ENCODE measurements at regions not wholly inside any gene's neighbourhood (a gene's known extent, or its start where the extent isn't known, plus 50 kb on each side); places are given as distances from the start of the nearest gene placed in this dataset.

GRCh38 chr6:82571455-82571854 lies 207.8 kb downstream of the TPBG start:
- 63 to 66% methylated on average over 2 of the region's 2 CpGs for WGBS, 2 experiments (ENCODE audit: low coverage in 1 of 2, low lambda C conversion rate in 2 of 2, missing lambda C conversion rate in 2 of 2)
- Histone ChIP-seq H4K20me1 (ENCODE audit: insufficient read depth) (no peaks in the 10 kb centered on the region), H2AFZ (no peak overlapping the region), H3K27ac (no peak overlapping the region), H3K9ac (no peak overlapping the region), H3K4me1 (ENCODE audit: insufficient read depth) (no peaks in the 10 kb centered on the region), H3K9me2 (ENCODE audit: insufficient read depth) (no peaks in the 10 kb centered on the region), H3K4me2 (ENCODE audit: unreplicated experiment) (no peak overlapping the region), H3K9me3 (ENCODE audit: low read depth) (no peaks in the 10 kb centered on the region), H3F3A (ENCODE audit: insufficient read depth) (no peaks in the 10 kb centered on the region), H3K4me3 (no peak overlapping the region), H3K27me3 (replicated peaks; ENCODE audit: insufficient read depth) (0 out of 2 replicates have a peak, but pooled peaks cover 7% of the 10 kb centered on the region), H3K79me2 (ENCODE audit: insufficient read depth) (no peaks in the 10 kb centered on the region), H3K36me3 (ENCODE audit: low read depth) (no peaks in the 10 kb centered on the region)
- DNase-seq, result no peak
- TF ChIP-seq EZH2 (IDR thresholded peaks at IDR 0.05; ENCODE audit: insufficient read depth, poor library complexity, severe bottlenecking) (no peak), EZH2phosphoT487 (IDR thresholded peaks at IDR 0.05; ENCODE audit: insufficient read depth, low read depth) (no peak)
- in situ Hi-C loops (cut with MboI), result no loop called here

DNA sequence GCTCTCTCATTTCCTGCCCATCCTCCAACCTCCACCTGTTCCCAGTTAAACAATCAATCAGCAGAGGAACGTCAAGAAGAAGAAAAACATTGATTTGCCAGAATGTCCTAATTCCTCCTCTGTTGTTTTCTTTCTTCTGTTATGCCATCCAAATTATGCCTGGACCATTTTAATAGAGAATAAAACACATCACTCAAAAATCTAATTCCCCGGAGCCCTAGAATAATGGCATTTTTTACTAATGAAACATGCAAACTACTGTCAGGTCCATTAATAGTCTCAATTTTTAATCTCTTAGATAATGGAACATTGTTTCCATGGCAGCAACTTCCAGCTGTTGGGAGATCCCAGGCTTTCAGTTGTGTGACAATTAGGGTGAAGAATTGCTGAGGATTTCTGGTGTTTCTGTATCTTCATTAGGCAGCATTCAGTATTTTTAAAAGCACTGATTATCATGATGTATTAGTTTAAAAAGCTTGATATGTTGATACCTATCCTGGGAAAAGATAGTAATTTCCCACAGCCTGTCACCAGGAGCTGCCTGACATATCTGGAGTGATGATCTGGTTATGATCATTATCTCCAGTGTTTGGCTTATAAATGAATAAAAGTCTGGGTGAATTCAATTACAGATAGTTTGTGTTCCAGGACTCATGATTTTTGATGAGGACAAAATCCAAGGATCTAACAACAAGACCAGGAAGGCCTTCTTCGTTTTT lies 209.8 kb downstream of the TPBG start:
- Histone ChIP-seq H3K9me3 (ENCODE audit: low read depth) (no peaks in the 10 kb centered on the region), H4K20me1 (ENCODE audit: insufficient read depth) (no peaks in the 10 kb centered on the region), H3K4me1 (ENCODE audit: insufficient read depth) (no peaks in the 10 kb centered on the region), H3K79me2 (ENCODE audit: insufficient read depth) (no peaks in the 10 kb centered on the region), H3K27me3 (replicated peaks; ENCODE audit: insufficient read depth) (no peaks in the 10 kb centered on the region), H3K9ac (no peak overlapping the region), H3F3A (ENCODE audit: insufficient read depth) (no peaks in the 10 kb centered on the region), H3K36me3 (ENCODE audit: low read depth) (no peaks in the 10 kb centered on the region), H2AFZ (no peak overlapping the region), H3K27ac (no peak overlapping the region), H3K4me2 (ENCODE audit: unreplicated experiment) (no peak overlapping the region), H3K4me3 (no peak overlapping the region), H3K9me2 (ENCODE audit: insufficient read depth) (no peaks in the 10 kb centered on the region)
- 20 to 27% methylated on average over 3 of the region's 3 CpGs for WGBS, 2 experiments (ENCODE audit: low coverage in 1 of 2, low lambda C conversion rate in 2 of 2, missing lambda C conversion rate in 2 of 2)
- in situ Hi-C loops (cut with MboI), result no loop called here
- TF ChIP-seq EZH2phosphoT487 (IDR thresholded peaks at IDR 0.05; ENCODE audit: insufficient read depth, low read depth) (no peak), EZH2 (IDR thresholded peaks at IDR 0.05; ENCODE audit: insufficient read depth, poor library complexity, severe bottlenecking) (no peak)
- no peak for DNase-seq

DNA sequence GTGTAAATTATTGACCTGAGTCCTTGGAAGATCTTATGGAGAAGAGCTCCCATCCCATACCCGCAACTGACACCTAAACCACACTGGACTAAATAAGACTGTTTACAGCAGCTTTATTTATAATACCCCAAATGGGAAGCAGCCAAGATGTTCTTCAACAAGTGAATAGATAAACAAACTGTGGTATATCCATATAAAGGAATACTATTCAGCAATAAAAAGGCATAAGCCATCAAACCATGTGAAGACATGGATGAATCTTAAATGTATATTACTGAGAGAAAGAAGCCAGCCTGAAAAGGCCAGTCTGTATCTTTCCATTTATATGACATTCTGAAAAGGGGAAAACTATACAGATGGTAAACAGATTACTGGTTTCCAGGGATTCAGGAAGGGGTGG lies 212.7 kb downstream of the TPBG start:
- Histone ChIP-seq H3K4me2 (ENCODE audit: unreplicated experiment) (no peak overlapping the region), H3K27ac (no peak overlapping the region), H3F3A (ENCODE audit: insufficient read depth) (no peaks in the 10 kb centered on the region), H3K9me2 (ENCODE audit: insufficient read depth) (no peaks in the 10 kb centered on the region), H3K27me3 (replicated peaks; ENCODE audit: insufficient read depth) (no peaks in the 10 kb centered on the region), H3K36me3 (ENCODE audit: low read depth) (no peaks in the 10 kb centered on the region), H3K4me1 (ENCODE audit: insufficient read depth) (no peaks in the 10 kb centered on the region), H4K20me1 (ENCODE audit: insufficient read depth) (no peaks in the 10 kb centered on the region), H3K4me3 (no peak overlapping the region), H3K9ac (no peak overlapping the region), H2AFZ (no peak overlapping the region), H3K79me2 (ENCODE audit: insufficient read depth) (no peaks in the 10 kb centered on the region), H3K9me3 (ENCODE audit: low read depth) (no peaks in the 10 kb centered on the region)
- DNase-seq, result no peak
- TF ChIP-seq EZH2 (IDR thresholded peaks at IDR 0.05; ENCODE audit: insufficient read depth, poor library complexity, severe bottlenecking) (no peak), EZH2phosphoT487 (IDR thresholded peaks at IDR 0.05; ENCODE audit: insufficient read depth, low read depth) (no peak)
- in situ Hi-C loops (cut with MboI), result no loop called here
- WGBS, 2 experiments (ENCODE audit: low coverage in 1 of 2, low lambda C conversion rate in 2 of 2, missing lambda C conversion rate in 2 of 2), result 45 to 57% methylated on average over 1 of the region's 1 CpG

DNA sequence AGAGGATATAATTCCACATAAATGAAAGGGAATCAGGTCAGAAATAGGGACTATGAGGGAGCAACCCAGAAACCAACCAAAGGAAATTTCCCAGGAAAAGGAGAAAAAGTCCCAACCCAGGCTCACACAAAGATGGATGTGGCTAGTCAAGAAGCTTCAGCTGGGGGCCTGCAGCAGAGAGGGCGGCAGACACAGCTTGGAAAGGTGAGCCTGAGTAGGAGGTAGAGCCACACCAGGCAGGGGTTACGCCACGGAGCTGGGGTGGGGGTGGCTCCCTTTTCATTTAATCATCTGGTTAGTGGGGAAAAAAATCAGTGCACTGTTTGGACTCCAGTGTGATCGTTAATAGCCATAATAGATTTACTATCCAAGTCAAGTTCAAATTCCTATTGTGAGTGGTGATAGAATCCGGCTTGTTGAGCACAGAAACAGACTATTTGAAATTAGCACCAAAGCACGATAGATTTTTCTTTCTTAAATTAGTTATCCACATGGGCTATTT lies 220.6 kb downstream of the TPBG start:
- 43 to 47% methylated on average over 6 of the region's 6 CpGs for WGBS, 2 experiments (ENCODE audit: low coverage in 1 of 2, low lambda C conversion rate in 2 of 2, missing lambda C conversion rate in 2 of 2)
- Histone ChIP-seq H3K27me3 (replicated peaks; ENCODE audit: insufficient read depth) (no peaks in the 10 kb centered on the region), H3K27ac (no peak overlapping the region), H3K4me2 (ENCODE audit: unreplicated experiment) (no peak overlapping the region), H3K9ac (no peak overlapping the region), H3K36me3 (ENCODE audit: low read depth) (no peaks in the 10 kb centered on the region), H3K4me1 (ENCODE audit: insufficient read depth) (no peaks in the 10 kb centered on the region), H3F3A (ENCODE audit: insufficient read depth) (no peaks in the 10 kb centered on the region), H4K20me1 (ENCODE audit: insufficient read depth) (no peaks in the 10 kb centered on the region), H3K9me3 (ENCODE audit: low read depth) (no peaks in the 10 kb centered on the region), H3K79me2 (ENCODE audit: insufficient read depth) (no peaks in the 10 kb centered on the region), H2AFZ (no peak overlapping the region), H3K4me3 (no peak overlapping the region), H3K9me2 (ENCODE audit: insufficient read depth) (no peaks in the 10 kb centered on the region)
- DNase-seq, result no peak
- TF ChIP-seq EZH2phosphoT487 (IDR thresholded peaks at IDR 0.05; ENCODE audit: insufficient read depth, low read depth) (no peak), EZH2 (IDR thresholded peaks at IDR 0.05; ENCODE audit: insufficient read depth, poor library complexity, severe bottlenecking) (no peak)
- in situ Hi-C loops (cut with MboI), result no loop called here

Data from GM23248 (cell line).